OCI-LY3 (cell line): ENCODE measurements at regions not wholly inside any gene's neighbourhood (a gene's known extent, or its start where the extent isn't known, plus 50 kb on each side); places are given as distances from the start of the nearest gene placed in this dataset.

ENCODE experiments used
- H2AFZ ChIP-seq: fragments of 200-600, 300-600 bp; shearing (Covaris generic); 2 replicates; pipeline ENCODE4 v1.6.0; 2014; ENCODE audit warnings: antibody characterized with exemption, low read depth, low read length
- H3K27ac ChIP-seq: fragments of 200-600, 300-600 bp; sonication (generic); 2 replicates; pipeline ENCODE4 v1.5.1; 2014; ENCODE audit warnings: mild to moderate bottlenecking, low read length, moderate library complexity, mixed read lengths
- H3K27me3 ChIP-seq: fragments of 200-600, 300-600 bp; sonication (generic); 2 replicates; pipeline ENCODE4 v1.6.1; 2014; ENCODE audit warnings: low read depth, low read length, mixed read lengths
- H3K36me3 ChIP-seq: fragments of 200-600, 300-600 bp; sonication (generic); replicated peaks from 2 replicates; pipeline ENCODE3; 2014; ENCODE audit warnings: low read depth, low read length, mixed read lengths
- H3K4me1 ChIP-seq: fragments of 300-600, 200-600 bp; sonication (generic); 2 replicates; pipeline ENCODE4 v1.6.1; 2014; ENCODE audit warnings: low read length, mixed read lengths
- H3K4me2 ChIP-seq: fragments of 200-600, 300-600 bp; sonication (generic); 2 replicates; pipeline ENCODE4 v1.6.1; 2014; ENCODE audit warnings: low read length, mixed read lengths
- H3K4me3 ChIP-seq: fragments of 300-600, 200-600 bp; sonication (generic); 2 replicates; pipeline ENCODE4 v1.5.1; 2014; ENCODE audit warnings: antibody characterized with exemption, mild to moderate bottlenecking, low read length, moderate library complexity
- H3K79me2 ChIP-seq: fragments of 300-600, 200-600 bp; shearing (Covaris generic); 2 replicates; pipeline ENCODE4 v1.6.1; 2014; ENCODE audit warnings: mild to moderate bottlenecking, low read length, mixed read lengths
- H3K9ac ChIP-seq: fragments of 300-600, 200-600 bp; shearing (Covaris generic); 2 replicates; pipeline ENCODE4 v1.6.0; 2014; ENCODE audit warnings: mild to moderate bottlenecking, low read length, moderate library complexity
- H3K9me3 ChIP-seq: fragments of 200-600, 300-600 bp; shearing (Covaris generic); 2 replicates; pipeline ENCODE4 v1.6.1; 2014; ENCODE audit warnings: low read length, mixed read lengths; ENCODE audit not compliant: insufficient read depth
- H4K20me1 ChIP-seq: fragments of 200-600, 300-600 bp; sonication (generic); 2 replicates; pipeline ENCODE4 v1.6.1; 2016; ENCODE audit warnings: low read length, mixed read lengths; ENCODE audit not compliant: insufficient read depth
- EZH2phosphoT487 ChIP-seq: fragments of 200-600 bp; shearing (Covaris generic); IDR thresholded peaks from 2 replicates; pipeline ENCODE4 v1.6.1; 2018; ENCODE audit warnings: antibody characterized with exemption, mixed run types, low read depth
- TF ChIP-seq, protein P1 (sequence below): fragments of 200-600, 300-600 bp; sonication (generic); IDR thresholded peaks from 2 replicates; pipeline ENCODE4 v1.5.1; 2014; ENCODE audit warnings: antibody characterized with exemption, low read length, low read depth

GRCh38 chr6:169979873-169980432 lies 228.5 kb downstream of the ERMARD start:
- Histone ChIP-seq H3K4me2 (no peak overlapping the region), H3K27ac (no peak overlapping the region)
- TF ChIP-seq, protein P1, sequence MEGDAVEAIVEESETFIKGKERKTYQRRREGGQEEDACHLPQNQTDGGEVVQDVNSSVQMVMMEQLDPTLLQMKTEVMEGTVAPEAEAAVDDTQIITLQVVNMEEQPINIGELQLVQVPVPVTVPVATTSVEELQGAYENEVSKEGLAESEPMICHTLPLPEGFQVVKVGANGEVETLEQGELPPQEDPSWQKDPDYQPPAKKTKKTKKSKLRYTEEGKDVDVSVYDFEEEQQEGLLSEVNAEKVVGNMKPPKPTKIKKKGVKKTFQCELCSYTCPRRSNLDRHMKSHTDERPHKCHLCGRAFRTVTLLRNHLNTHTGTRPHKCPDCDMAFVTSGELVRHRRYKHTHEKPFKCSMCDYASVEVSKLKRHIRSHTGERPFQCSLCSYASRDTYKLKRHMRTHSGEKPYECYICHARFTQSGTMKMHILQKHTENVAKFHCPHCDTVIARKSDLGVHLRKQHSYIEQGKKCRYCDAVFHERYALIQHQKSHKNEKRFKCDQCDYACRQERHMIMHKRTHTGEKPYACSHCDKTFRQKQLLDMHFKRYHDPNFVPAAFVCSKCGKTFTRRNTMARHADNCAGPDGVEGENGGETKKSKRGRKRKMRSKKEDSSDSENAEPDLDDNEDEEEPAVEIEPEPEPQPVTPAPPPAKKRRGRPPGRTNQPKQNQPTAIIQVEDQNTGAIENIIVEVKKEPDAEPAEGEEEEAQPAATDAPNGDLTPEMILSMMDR, result no peak
- no peak for TF ChIP-seq EZH2phosphoT487

DNA sequence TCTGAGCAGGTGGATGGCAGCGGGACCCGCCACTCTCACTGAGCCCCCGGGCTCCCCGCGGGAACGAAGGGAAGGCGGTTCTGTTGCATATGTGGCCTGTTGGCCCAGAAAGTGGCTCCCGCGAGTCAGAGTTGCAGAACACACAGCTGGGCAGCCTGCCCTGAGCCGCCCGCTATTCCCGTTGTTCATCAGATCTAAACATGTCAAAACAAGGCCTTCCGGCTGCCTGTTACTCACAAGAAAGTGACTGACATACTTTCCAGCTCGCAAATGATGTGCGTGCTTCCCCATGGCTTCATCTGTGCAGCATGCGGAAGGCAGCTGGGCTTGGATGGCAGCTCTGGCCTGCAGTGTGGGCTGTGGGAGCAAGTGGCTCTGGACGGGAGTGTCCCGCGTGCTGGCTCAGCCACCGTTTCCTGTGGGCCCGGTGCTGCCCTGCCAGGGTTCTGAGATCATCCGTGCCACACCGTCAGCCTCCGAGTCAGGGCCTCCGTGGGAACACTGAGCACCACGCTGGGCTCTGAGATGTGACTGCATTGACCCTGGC lies 227.3 kb downstream of the ERMARD start:
- Histone ChIP-seq H3K4me2 (no peak overlapping the region), H3K36me3 (no peaks in the 10 kb centered on the region), H3K9me3 (no peaks in the 10 kb centered on the region), H2AFZ (no peak overlapping the region), H4K20me1 (no peaks in the 10 kb centered on the region), H3K9ac (no peak overlapping the region), H3K79me2 (no peaks in the 10 kb centered on the region), H3K4me1 (no peaks in the 10 kb centered on the region), H3K27ac (no peak overlapping the region), H3K4me3 (no peak overlapping the region), H3K27me3 (no peaks in the 10 kb centered on the region)
- TF ChIP-seq, protein P1, result no peak
- no peak for TF ChIP-seq EZH2phosphoT487

More at GRCh38 chr6:169979873-169980432, 228.5 kb downstream of the ERMARD start:
- H2AFZ ChIP-seq, result no peak overlapping the region
- no peaks in the 10 kb centered on the region for H3K79me2 ChIP-seq
- no peak overlapping the region for H3K9ac ChIP-seq
- H3K4me1 ChIP-seq, result no peaks in the 10 kb centered on the region
- H4K20me1 ChIP-seq, result no peaks in the 10 kb centered on the region
- no peaks in the 10 kb centered on the region for H3K27me3 ChIP-seq
- H3K36me3 ChIP-seq, result no peaks in the 10 kb centered on the region
- H3K4me3 ChIP-seq, result no peak overlapping the region
- H3K9me3 ChIP-seq, result no peaks in the 10 kb centered on the region

GRCh38 chr6:169977434-169978265 lies 226.2 kb downstream of the ERMARD start:
- Histone ChIP-seq H3K4me3 (no peak overlapping the region), H3K27ac (no peak overlapping the region), H3K9me3 (no peaks in the 10 kb centered on the region), H3K36me3 (no peaks in the 10 kb centered on the region), H3K9ac (no peak overlapping the region), H2AFZ (no peak overlapping the region), H3K27me3 (no peaks in the 10 kb centered on the region), H3K4me1 (no peaks in the 10 kb centered on the region), H4K20me1 (no peaks in the 10 kb centered on the region), H3K4me2 (no peak overlapping the region), H3K79me2 (no peaks in the 10 kb centered on the region)
- TF ChIP-seq, protein P1, result no peak
- TF ChIP-seq EZH2phosphoT487, result no peak
